Coronary artery (tissue), 2 donors: ENCODE measurements at regions not wholly inside any gene's neighbourhood (a gene's known extent, or its start where the extent isn't known, plus 50 kb on each side); places are given as distances from the start of the nearest gene placed in this dataset.

Source experiments
- DNase-seq: peaks from one replicate; pipeline ENCODE4 v3.0.0-alpha.2; 2017; ENCODE audit warnings: low spot score
- H3K27ac ChIP-seq, 2 donors: fragments of 200-600 bp; sonication (generic); one replicate each; pipeline ENCODE4 v1.5.1; 2016 to 2019
- H3K4me3 ChIP-seq: fragments of 200-600 bp; sonication (generic); 2 replicates; pipeline ENCODE4 v1.5.1; 2016; ENCODE audit warnings: mild to moderate bottlenecking, moderate library complexity
- CTCF ChIP-seq: fragments of 200-600 bp; sonication (generic); IDR thresholded peaks from one replicate; pipeline ENCODE4 v1.5.1; 2019; ENCODE audit warnings: antibody characterized with exemption

GRCh38 chr18:27709344-27709743, 467.6 kb downstream of the CDH2 start:
- no peak for DNase-seq
- no peak overlapping the region for H3K27ac ChIP-seq
- no peak overlapping the region for H3K4me3 ChIP-seq
- TF ChIP-seq CTCF, result no peak

- TF ChIP-seq CTCF, result no peak
- Histone ChIP-seq H3K4me3 (no peak overlapping the region), H3K27ac (no peak overlapping the region)
- no peak for DNase-seq
Observed at GRCh38 chr18:27707201-27707600, 469.7 kb downstream of the CDH2 start.

GRCh38 chr18:27704736-27705361, 472.1 kb downstream of the CDH2 start:
- H3K27ac ChIP-seq, result no peak overlapping the region
- DNase-seq, result no peak

GRCh38 chr18:27699137-27699536, 477.8 kb downstream of the CDH2 start:
- TF ChIP-seq CTCF, result no peak
- Histone ChIP-seq H3K27ac (no peak overlapping the region), H3K4me3 (no peak overlapping the region)
- DNase-seq, result no peak

More at GRCh38 chr18:27704736-27705361, 472.1 kb downstream of the CDH2 start:
- H3K4me3 ChIP-seq, result no peak overlapping the region
- TF ChIP-seq CTCF, result no peak

- Histone ChIP-seq H3K27ac (no peak overlapping the region), H3K4me3 (no peak overlapping the region)
- DNase-seq, result no peak
- TF ChIP-seq CTCF, result no peak
Observed at GRCh38 chr18:27696148-27696547, 480.8 kb downstream of the CDH2 start.

GRCh38 chr18:27695503-27695902, 481.4 kb downstream of the CDH2 start:
- no peak for DNase-seq
- no peak for TF ChIP-seq CTCF

GRCh38 chr18:27695052-27695451, 481.9 kb downstream of the CDH2 start:
- no peak for DNase-seq

More at GRCh38 chr18:27695503-27695902, 481.4 kb downstream of the CDH2 start:
- H3K4me3 ChIP-seq, result no peak overlapping the region
- no peak overlapping the region for H3K27ac ChIP-seq

More at GRCh38 chr18:27695052-27695451, 481.9 kb downstream of the CDH2 start:
- no peak for TF ChIP-seq CTCF
- H3K4me3 ChIP-seq, result no peak overlapping the region
- H3K27ac ChIP-seq, result no peak overlapping the region
